ENCODE measurements at regions not wholly inside any gene's neighbourhood (a gene's known extent, or its start where the extent isn't known, plus 50 kb on each side); places are given as distances from the start of the nearest gene placed in this dataset.

- DNase-seq (ENCODE audit: extremely low spot score, insufficient read length, low read depth) (no peak), FAIRE-seq (no peak)
Observed at GRCh38 chrX:109926118-109926517, 76.8 kb upstream of the TMEM164 start.

- DNase-seq (ENCODE audit: extremely low spot score, insufficient read length, low read depth) (no peak), FAIRE-seq (no peak)
Observed at GRCh38 chrX:109926743-109927662, 75.9 kb upstream of the TMEM164 start.

- no peak for DNase-seq (ENCODE audit: extremely low spot score, insufficient read length, low read depth)
- FAIRE-seq, result no peak
Observed at GRCh38 chrX:109927663-109928273, 75.1 kb upstream of the TMEM164 start.

- DNase-seq (ENCODE audit: extremely low spot score, insufficient read length, low read depth), result no peak
- FAIRE-seq, result no peak
Observed at GRCh38 chrX:109928596-109929335, 74.1 kb upstream of the TMEM164 start.

- FAIRE-seq, result no peak
Observed at GRCh38 chrX:109931677-109932076, 71.2 kb upstream of the TMEM164 start.

GRCh38 chrX:109934434-109934833, 68.5 kb upstream of the TMEM164 start:
- FAIRE-seq, result no peak
- no peak for DNase-seq (ENCODE audit: extremely low spot score, insufficient read length, low read depth)

More at GRCh38 chrX:109931677-109932076, 71.2 kb upstream of the TMEM164 start:
- no peak for DNase-seq (ENCODE audit: extremely low spot score, insufficient read length, low read depth)

- DNase-seq (ENCODE audit: extremely low spot score, insufficient read length, low read depth), result no peak
- no peak for FAIRE-seq
Observed at GRCh38 chrX:109934935-109935334, 68.0 kb upstream of the TMEM164 start.

- DNase-seq (ENCODE audit: extremely low spot score, insufficient read length, low read depth) (no peak), FAIRE-seq (no peak)
Observed at GRCh38 chrX:109936114-109936513, 66.8 kb upstream of the TMEM164 start.

- FAIRE-seq, result no peak
- DNase-seq (ENCODE audit: extremely low spot score, insufficient read length, low read depth), result no peak
Observed at GRCh38 chrX:109936598-109936997, 66.3 kb upstream of the TMEM164 start.

- no peak for FAIRE-seq
- no peak for DNase-seq (ENCODE audit: extremely low spot score, insufficient read length, low read depth)
Observed at GRCh38 chrX:109939498-109939897, 63.4 kb upstream of the TMEM164 start.

- FAIRE-seq (no peak), DNase-seq (ENCODE audit: extremely low spot score, insufficient read length, low read depth) (no peak)
Observed at GRCh38 chrX:109940411-109940810, 62.5 kb upstream of the TMEM164 start.

- DNase-seq (ENCODE audit: extremely low spot score, insufficient read length, low read depth) (no peak), FAIRE-seq (no peak)
Observed at GRCh38 chrX:109943092-109943739, 59.7 kb upstream of the TMEM164 start.

- FAIRE-seq, result no peak
- DNase-seq (ENCODE audit: extremely low spot score, insufficient read length, low read depth), result no peak
Observed at GRCh38 chrX:109943740-109944092, 59.2 kb upstream of the TMEM164 start.

- FAIRE-seq, result no peak
- DNase-seq (ENCODE audit: extremely low spot score, insufficient read length, low read depth), result no peak
Observed at GRCh38 chrX:109952050-109952449, 50.9 kb upstream of the TMEM164 start.

GRCh38 chrX:109952985-109953905, 49.7 kb upstream of the TMEM164 start:
- FAIRE-seq (peak; percentile 56), DNase-seq (ENCODE audit: extremely low spot score, insufficient read length, low read depth) (no peak)

All from GM18507 (cell line).